SH-SY5Y (cell line): ENCODE measurements at regions not wholly inside any gene's neighbourhood (a gene's known extent, or its start where the extent isn't known, plus 50 kb on each side); places are given as distances from the start of the nearest gene placed in this dataset.

Experiments used
- GATA2 ChIP-seq: IDR thresholded peaks from 2 replicates; pipeline ENCODE4 v1.6.1; 2011; ENCODE audit warnings: mild to moderate bottlenecking, low read depth, low read length
- GATA3 ChIP-seq: IDR thresholded peaks from 2 replicates; pipeline ENCODE4 v1.6.1; 2011; ENCODE audit warnings: low read depth, mild to moderate bottlenecking, low read length, moderate library complexity

DNA sequence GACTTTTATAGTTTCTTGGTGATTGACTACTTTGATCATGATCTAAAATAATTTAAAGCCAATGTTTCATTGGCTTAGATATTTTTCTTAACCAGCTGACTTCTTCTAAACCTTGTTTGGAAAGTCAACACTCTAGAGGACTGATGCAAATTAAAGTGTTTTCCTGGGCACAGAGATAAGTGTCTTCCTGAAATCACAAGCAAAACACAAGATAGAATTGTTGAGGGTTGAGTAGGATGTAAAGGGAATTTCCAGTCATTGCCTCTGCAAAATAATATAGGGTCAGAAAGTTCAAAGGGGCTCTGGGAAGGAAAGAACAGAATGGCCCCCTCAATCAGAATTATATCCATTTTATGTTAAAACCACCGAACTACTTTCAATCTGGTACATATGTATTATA is 156.3 kb upstream of the LRIG3 start:
- TF ChIP-seq GATA2 (no peak), GATA3 (no peak)
